ENCODE measurements at regions not wholly inside any gene's neighbourhood (a gene's known extent, or its start where the extent isn't known, plus 50 kb on each side); places are given as distances from the start of the nearest gene placed in this dataset.

- no peak for ATAC-seq (ENCODE audit: poor library complexity)
- DNase-seq = no peak
- intact Hi-C loops (cut with DNase I) = no loop called here
Observed at GRCh38 chr7:17501441-17502212, 203.2 kb downstream of the AHR start.

- ATAC-seq (ENCODE audit: poor library complexity) (no peak), DNase-seq (no peak)
- intact Hi-C loops (cut with DNase I) = no loop called here
Observed at GRCh38 chr7:17502213-17503060, 204.0 kb downstream of the AHR start.

GRCh38 chr7:17506095-17506494 is 207.6 kb downstream of the AHR start:
- no peak for DNase-seq
- peak; percentile 49 for ATAC-seq (ENCODE audit: poor library complexity)
- intact Hi-C loops (cut with DNase I) = no loop called here

- ATAC-seq (ENCODE audit: poor library complexity) = no peak
- intact Hi-C loops (cut with DNase I) = no loop called here
Observed at GRCh38 chr7:17506596-17506995, 208.1 kb downstream of the AHR start.

GRCh38 chr7:17507717-17508116 is 209.3 kb downstream of the AHR start:
- intact Hi-C loops (cut with DNase I) = no loop called here
- ATAC-seq (ENCODE audit: poor library complexity) (no peak), DNase-seq (no peak)

More at GRCh38 chr7:17506596-17506995, 208.1 kb downstream of the AHR start:
- no peak for DNase-seq

- ATAC-seq (ENCODE audit: poor library complexity) = no peak
- intact Hi-C loops (cut with DNase I) = no loop called here
- DNase-seq = no peak
Observed at GRCh38 chr7:17512181-17512675, 213.8 kb downstream of the AHR start.

GRCh38 chr7:17516771-17517170 is 218.3 kb downstream of the AHR start:
- intact Hi-C loops (cut with DNase I) = no loop called here
- ATAC-seq (ENCODE audit: poor library complexity) = no peak
- DNase-seq = no peak

- intact Hi-C loops (cut with DNase I) = loop anchor here (10.0 kb wide), 1 partner anchor 536 kb away; no protein-coding TSS in a partner anchor
- no peak for DNase-seq
- no peak for ATAC-seq (ENCODE audit: poor library complexity)
Observed at GRCh38 chr7:17520941-17521340, 222.5 kb downstream of the AHR start.

GRCh38 chr7:17521437-17521836 is 223.0 kb downstream of the AHR start:
- DNase-seq (no peak), ATAC-seq (ENCODE audit: poor library complexity) (peak; percentile 55)
- intact Hi-C loops (cut with DNase I) = loop anchor here (10.0 kb wide), 1 partner anchor 537 kb away; no protein-coding TSS in a partner anchor

DNA sequence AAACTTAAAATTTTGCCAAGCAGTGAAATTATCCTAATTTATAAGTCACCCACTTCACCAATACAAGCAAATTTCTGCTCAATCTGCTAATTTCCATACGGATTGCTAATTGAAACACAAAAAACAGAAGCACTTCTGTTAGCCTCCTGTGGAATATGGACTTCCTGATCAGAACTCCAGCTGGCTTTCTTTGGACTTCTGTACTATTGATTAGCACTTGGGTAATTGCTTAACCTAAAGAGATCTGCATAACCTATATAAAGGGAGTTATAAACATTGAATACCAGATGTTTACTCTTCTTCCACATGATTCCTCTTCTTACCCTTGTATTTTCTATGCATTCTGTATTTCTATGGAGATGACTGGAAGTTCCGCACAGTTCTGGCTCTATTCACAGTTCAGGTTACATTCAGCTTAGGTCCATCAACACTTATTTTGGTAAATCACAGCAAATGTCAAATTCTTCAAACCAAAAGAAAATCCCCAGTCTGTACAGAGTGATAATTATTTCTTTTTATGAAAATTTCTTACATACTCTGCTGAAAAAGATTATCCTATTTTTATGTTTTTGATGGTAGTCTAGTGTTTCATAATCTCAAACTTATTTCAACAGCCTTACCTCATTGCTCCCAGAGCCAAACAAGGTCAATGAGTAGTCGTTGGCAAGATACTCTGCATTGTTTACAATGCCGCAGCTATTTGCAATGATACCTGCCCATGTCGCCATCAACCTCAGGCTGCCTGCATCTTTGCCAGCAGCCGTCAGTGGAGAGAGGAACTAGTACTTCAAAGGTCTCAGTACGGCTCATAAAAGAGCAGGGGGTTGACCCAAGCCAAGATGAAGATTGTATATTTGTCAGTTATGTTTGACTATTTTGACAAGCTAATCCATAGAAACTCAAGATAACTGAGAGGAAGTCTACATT is 225.6 kb downstream of the AHR start:
- peak; percentile 41 for DNase-seq
- ATAC-seq (ENCODE audit: poor library complexity) = peak; percentile 61
- intact Hi-C loops (cut with DNase I) = loop anchor here (10.0 kb wide), 1 partner anchor 539 kb away; no protein-coding TSS in a partner anchor

GRCh38 chr7:17524746-17525145 is 226.3 kb downstream of the AHR start:
- ATAC-seq (ENCODE audit: poor library complexity) = no peak
- intact Hi-C loops (cut with DNase I) = loop anchor here (10.0 kb wide), 1 partner anchor 540 kb away; no protein-coding TSS in a partner anchor

DNA sequence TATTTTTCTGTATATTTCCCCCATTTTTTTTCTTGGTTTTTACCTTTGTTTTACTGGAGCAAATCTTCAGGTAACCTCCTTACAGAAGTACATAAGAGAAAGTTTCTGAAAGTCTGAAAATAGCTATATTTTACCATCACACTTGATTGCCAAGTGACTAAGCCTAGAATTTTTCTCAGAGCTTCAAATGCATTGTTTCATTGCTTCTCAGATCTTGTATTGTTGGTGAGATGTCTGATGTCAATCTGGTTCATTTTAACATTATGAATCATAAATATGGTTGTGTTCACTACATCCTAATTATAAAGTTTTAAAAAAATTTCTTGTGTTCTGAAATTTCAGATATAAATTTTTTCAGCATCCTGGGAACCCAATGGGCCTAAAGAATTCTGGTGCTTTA is 228.2 kb downstream of the AHR start:
- intact Hi-C loops (cut with DNase I) = loop anchor here (10.0 kb wide), 1 partner anchor 542 kb away; no protein-coding TSS in a partner anchor

More at GRCh38 chr7:17524746-17525145, 226.3 kb downstream of the AHR start:
- no peak for DNase-seq

GRCh38 chr7:17528636-17529035 is 230.2 kb downstream of the AHR start:
- intact Hi-C loops (cut with DNase I) = loop anchor here (10.0 kb wide), 1 partner anchor 544 kb away; no protein-coding TSS in a partner anchor
- no peak for ATAC-seq (ENCODE audit: poor library complexity)
- DNase-seq = no peak

More for the DNA sequence above, 228.2 kb downstream of the AHR start:
- DNase-seq = no peak
- ATAC-seq (ENCODE audit: poor library complexity) = no peak

- ATAC-seq (ENCODE audit: poor library complexity) (peak; percentile 87), DNase-seq (no peak)
- intact Hi-C loops (cut with DNase I) = no loop called here
Observed at GRCh38 chr7:17530244-17530643, 231.8 kb downstream of the AHR start.

- peak; percentile 63 for ATAC-seq (ENCODE audit: poor library complexity)
- DNase-seq = no peak
- intact Hi-C loops (cut with DNase I) = no loop called here
Observed at GRCh38 chr7:17530741-17531421, 232.4 kb downstream of the AHR start.

- intact Hi-C loops (cut with DNase I) = no loop called here
- DNase-seq (no peak), ATAC-seq (ENCODE audit: poor library complexity) (no peak)
Observed at GRCh38 chr7:17532861-17533404, 234.5 kb downstream of the AHR start.

DNA sequence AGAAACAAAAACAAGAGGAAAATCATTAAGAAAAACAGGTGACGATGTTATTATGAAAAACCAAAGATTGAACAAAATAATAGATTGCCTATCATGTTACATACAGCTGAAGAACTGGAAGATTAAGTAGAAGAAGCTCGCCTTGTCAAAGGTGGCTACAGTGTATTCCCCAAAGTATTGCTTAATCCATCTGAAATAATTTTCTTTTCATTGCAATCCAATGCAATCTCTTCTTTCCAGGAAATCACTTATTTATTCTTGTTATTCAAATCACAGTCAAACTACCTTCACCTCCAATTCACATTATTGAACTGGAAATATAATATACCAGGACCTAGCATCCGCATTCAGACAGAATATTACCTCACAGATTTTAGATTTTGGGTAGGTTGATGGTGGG is 235.9 kb downstream of the AHR start:
- intact Hi-C loops (cut with DNase I) = no loop called here
- DNase-seq = no peak
- no peak for ATAC-seq (ENCODE audit: poor library complexity)
